H9 (cell line): ENCODE measurements at regions not wholly inside any gene's neighbourhood (a gene's known extent, or its start where the extent isn't known, plus 50 kb on each side); places are given as distances from the start of the nearest gene placed in this dataset.

Experiments
- DNase-seq: peaks from one replicate; pipeline ENCODE4 v3.0.0-alpha.2; 2017
- H2AFZ ChIP-seq: one replicate; pipeline ENCODE4 v1.6.1; 2013; ENCODE audit warnings: mild to moderate bottlenecking, low read length, control low read depth, moderate library complexity
- H2AK5ac ChIP-seq: 2 replicates; pipeline ENCODE4 v1.6.1; 2013; ENCODE audit warnings: low read length, control low read depth, mixed read lengths; ENCODE audit not compliant: insufficient read length
- H2BK120ac ChIP-seq: one replicate; pipeline ENCODE4 v1.6.1; 2013; ENCODE audit warnings: low read depth, mild to moderate bottlenecking, low read length, control low read depth, inconsistent platforms; ENCODE audit not compliant: poor library complexity, severe bottlenecking
- H2BK12ac ChIP-seq: 2 replicates; pipeline ENCODE4 v1.6.1; 2013; ENCODE audit warnings: low read length, control low read depth, mixed read lengths, low read depth; ENCODE audit not compliant: insufficient read length
- H2BK15ac ChIP-seq: 2 replicates; pipeline ENCODE4 v1.6.1; 2013; ENCODE audit warnings: low read depth, low read length, control low read depth
- H2BK20ac ChIP-seq: one replicate; pipeline ENCODE4 v1.6.1; 2013; ENCODE audit warnings: low read depth, mild to moderate bottlenecking, low read length, control low read depth, inconsistent platforms; ENCODE audit not compliant: poor library complexity, severe bottlenecking
- H2BK5ac ChIP-seq: 2 replicates; pipeline ENCODE4 v1.6.1; 2013; ENCODE audit warnings: low read length, control low read depth, mixed read lengths; ENCODE audit not compliant: insufficient read length
- H3K14ac ChIP-seq: 2 replicates; pipeline ENCODE4 v1.6.1; 2013; ENCODE audit warnings: low read length, control low read depth; ENCODE audit not compliant: insufficient read depth
- H3K18ac ChIP-seq: 2 replicates; pipeline ENCODE4 v1.6.1; 2013; ENCODE audit warnings: low read depth, mild to moderate bottlenecking, mixed read lengths, low read length, control low read depth; ENCODE audit not compliant: insufficient read length
- H3K23ac ChIP-seq: 2 replicates; pipeline ENCODE4 v1.6.1; 2013; ENCODE audit warnings: low read length, control low read depth, mixed read lengths, low read depth; ENCODE audit not compliant: insufficient read length
- H3K23me2 ChIP-seq: 2 replicates; pipeline ENCODE4 v1.6.1; 2013; ENCODE audit warnings: low read depth, mild to moderate bottlenecking, mixed read lengths, low read length, control low read depth; ENCODE audit not compliant: insufficient read length, poor library complexity, severe bottlenecking
- H3K27ac ChIP-seq: 2 replicates; pipeline ENCODE4 v1.5.1; 2013; ENCODE audit warnings: low read length, control low read depth, mixed read lengths, low read depth; ENCODE audit not compliant: insufficient read length
- H3K27me3 ChIP-seq: 2 replicates; pipeline ENCODE4 v1.6.1; 2013; ENCODE audit warnings: low read length, control low read depth, inconsistent platforms; ENCODE audit not compliant: insufficient read depth
- H3K4ac ChIP-seq: 2 replicates; pipeline ENCODE4 v1.6.1; 2013; ENCODE audit warnings: low read depth, mild to moderate bottlenecking, control low read depth, inconsistent platforms, low read length, moderate library complexity
- H3K4me1 ChIP-seq: 2 replicates; pipeline ENCODE4 v1.6.1; 2013; ENCODE audit warnings: low read length, control low read depth, inconsistent platforms; ENCODE audit not compliant: insufficient read depth
- H3K4me2 ChIP-seq: 2 replicates; pipeline ENCODE4 v1.6.1; 2013; ENCODE audit warnings: low read length, control low read depth, mixed read lengths; ENCODE audit not compliant: insufficient read length, insufficient read depth
- H3K56ac ChIP-seq: 2 replicates; pipeline ENCODE4 v1.6.1; 2013; ENCODE audit warnings: low read depth, mild to moderate bottlenecking, mixed read lengths, low read length, control low read depth; ENCODE audit not compliant: insufficient read length
- H3K79me1 ChIP-seq: 2 replicates; pipeline ENCODE4 v1.6.1; 2013; ENCODE audit warnings: low read depth, mild to moderate bottlenecking, moderate library complexity, low read length, control low read depth, inconsistent platforms; ENCODE audit not compliant: insufficient read depth, poor library complexity, severe bottlenecking
- H3K79me2 ChIP-seq: 2 replicates; pipeline ENCODE4 v1.6.1; 2013; ENCODE audit warnings: low read length, control low read depth, inconsistent platforms; ENCODE audit not compliant: insufficient read depth
- H3K9ac ChIP-seq: 2 replicates; pipeline ENCODE4 v1.6.1; 2013; ENCODE audit warnings: low read length, control low read depth, mixed read lengths; ENCODE audit not compliant: insufficient read length; ENCODE audit errors: extremely low read depth
- H3K9me3 ChIP-seq: one replicate; pipeline ENCODE4 v1.6.1; 2013; ENCODE audit warnings: low read depth, low read length, inconsistent platforms; ENCODE audit not compliant: control insufficient read depth
- H3T11ph ChIP-seq: one replicate; pipeline ENCODE4 v1.6.1; 2013; ENCODE audit warnings: mild to moderate bottlenecking, low read length, control low read depth, inconsistent platforms
- H4K20me1 ChIP-seq: one replicate; pipeline ENCODE4 v1.6.1; 2013; ENCODE audit not compliant: control insufficient read depth, insufficient read length, insufficient read depth
- H4K5ac ChIP-seq: 2 replicates; pipeline ENCODE4 v1.6.1; 2013; ENCODE audit warnings: low read depth, mild to moderate bottlenecking, mixed read lengths, low read length, control low read depth; ENCODE audit not compliant: insufficient read length
- H4K8ac ChIP-seq: replicated peaks from 2 replicates; pipeline ENCODE4 v1.6.1; 2013; ENCODE audit warnings: low read length, control low read depth, mixed read lengths, low read depth; ENCODE audit not compliant: insufficient read length
- H4K91ac ChIP-seq: 2 replicates; pipeline ENCODE4 v1.6.1; 2013; ENCODE audit warnings: low read depth, mild to moderate bottlenecking, moderate library complexity, mixed read lengths, low read length, control low read depth; ENCODE audit not compliant: insufficient read length
- H3K27ac Mint-ChIP-seq, 3 experiments: 2 replicates in 2 of 3; 3 replicates in 1 of 3; pipeline ENCODE4 v1.8.0; 2020 to 2021; ENCODE audit warnings: mixed read lengths in 3 of 3, mild to moderate bottlenecking in 1 of 3, moderate library complexity in 1 of 3
- H3K27me3 Mint-ChIP-seq: 2 replicates; pipeline ENCODE4 v1.8.0; 2021; ENCODE audit warnings: low read depth, mild to moderate bottlenecking, moderate library complexity, mixed read lengths
- H3K36me3 Mint-ChIP-seq, 3 experiments: 2 replicates in 2 of 3; 3 replicates in 1 of 3; pipeline ENCODE4 v1.8.0; 2020 to 2021; ENCODE audit warnings: low read depth in 3 of 3, mixed read lengths in 3 of 3; ENCODE audit not compliant: insufficient read depth in 1 of 3
- H3K4me1 Mint-ChIP-seq, 2 experiments: 2 replicates each; pipeline ENCODE4 v1.8.0; 2020; ENCODE audit warnings: mixed read lengths in 2 of 2
- H3K4me3 Mint-ChIP-seq, 2 experiments: 2 replicates in 1 of 2; 3 replicates in 1 of 2; pipeline ENCODE4 v1.8.0; 2020 to 2021; ENCODE audit warnings: mild to moderate bottlenecking in 2 of 2, mixed read lengths in 2 of 2, moderate library complexity in 1 of 2
- H3K9me3 Mint-ChIP-seq, 2 experiments: 2 replicates in 1 of 2; 3 replicates in 1 of 2; pipeline ENCODE4 v1.8.0; 2020; ENCODE audit warnings: mild to moderate bottlenecking in 2 of 2, mixed read lengths in 2 of 2, moderate library complexity in 1 of 2
- WGBS: extraction: QIAGEN DNeasy Blood & Tissue Kit; methylation state at CpG from one replicate; pipeline ENCODE4 v1.1.7; 2013; ENCODE audit warnings: missing lambda C conversion rate, low lambda C conversion rate, mixed read lengths; ENCODE audit not compliant: insufficient read length; ENCODE audit errors: extremely low coverage; 5-methylcytosine and 5-hydroxymethylcytosine counted together
- TF ChIP-seq, protein P1 (sequence below): fragments of 200-600 bp; sonication (generic); conservative IDR thresholded peaks from 3 replicates; pipeline ENCODE4 v1.8.0; 2021; ENCODE audit warnings: antibody characterized with exemption, mild to moderate bottlenecking

- Histone ChIP-seq H3K9me3 (no peaks in the 10 kb centered on the region), H2BK120ac (no peak overlapping the region), H3T11ph (no peak overlapping the region), H2BK12ac (no peak overlapping the region), H4K5ac (no peak overlapping the region), H2AFZ (no peak overlapping the region), H3K79me1 (no peaks in the 10 kb centered on the region), H4K91ac (no peak overlapping the region), H4K20me1 (no peaks in the 10 kb centered on the region), H3K23ac (no peak overlapping the region), H3K27ac (no peak overlapping the region), H2BK15ac (no peak overlapping the region), H3K4ac (no peak overlapping the region), H3K14ac (no peak overlapping the region), H2AK5ac (no peak overlapping the region), H3K23me2 (no peaks in the 10 kb centered on the region), H2BK20ac (no peak overlapping the region), H3K79me2 (no peaks in the 10 kb centered on the region), H3K4me2 (no peak overlapping the region), H3K18ac (no peak overlapping the region), H4K8ac (no peak overlapping the region), H3K4me1 (no peaks in the 10 kb centered on the region), H3K27me3 (no peaks in the 10 kb centered on the region), H2BK5ac (no peak overlapping the region), H3K9ac (no peak overlapping the region), H3K56ac (no peak overlapping the region)
- Mint-ChIP-seq H3K4me3 (no peak overlapping the region), H3K36me3 (no peaks in the 10 kb centered on the region), H3K27ac (no peak overlapping the region), H3K27me3 (peaks cover 10% of the 10 kb centered on the region), H3K4me1 (peaks cover 0 to 11% of the 10 kb centered on the region in 2 experiments; a peak in 3 of 4 replicates), H3K9me3 (no peaks in the 10 kb centered on the region; a peak in 1 of 5 replicates)
- no peak for DNase-seq
- TF ChIP-seq, protein P1, sequence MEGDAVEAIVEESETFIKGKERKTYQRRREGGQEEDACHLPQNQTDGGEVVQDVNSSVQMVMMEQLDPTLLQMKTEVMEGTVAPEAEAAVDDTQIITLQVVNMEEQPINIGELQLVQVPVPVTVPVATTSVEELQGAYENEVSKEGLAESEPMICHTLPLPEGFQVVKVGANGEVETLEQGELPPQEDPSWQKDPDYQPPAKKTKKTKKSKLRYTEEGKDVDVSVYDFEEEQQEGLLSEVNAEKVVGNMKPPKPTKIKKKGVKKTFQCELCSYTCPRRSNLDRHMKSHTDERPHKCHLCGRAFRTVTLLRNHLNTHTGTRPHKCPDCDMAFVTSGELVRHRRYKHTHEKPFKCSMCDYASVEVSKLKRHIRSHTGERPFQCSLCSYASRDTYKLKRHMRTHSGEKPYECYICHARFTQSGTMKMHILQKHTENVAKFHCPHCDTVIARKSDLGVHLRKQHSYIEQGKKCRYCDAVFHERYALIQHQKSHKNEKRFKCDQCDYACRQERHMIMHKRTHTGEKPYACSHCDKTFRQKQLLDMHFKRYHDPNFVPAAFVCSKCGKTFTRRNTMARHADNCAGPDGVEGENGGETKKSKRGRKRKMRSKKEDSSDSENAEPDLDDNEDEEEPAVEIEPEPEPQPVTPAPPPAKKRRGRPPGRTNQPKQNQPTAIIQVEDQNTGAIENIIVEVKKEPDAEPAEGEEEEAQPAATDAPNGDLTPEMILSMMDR = no peak
- no CpG with 5 or more reads among the region's 7 CpGs for WGBS
Measured at GRCh38 chr1:4513685-4514084, 140.7 kb upstream of the AJAP1 start.
